Stimulated activated CD8-positive, alpha-beta memory T cell treated with anti-CD3 and anti-CD28 coated beads, Interleukin-7, amount 100 ng/mL, for 1 hour (primary cell): ENCODE measurements at regions not wholly inside any gene's neighbourhood (a gene's known extent, or its start where the extent isn't known, plus 50 kb on each side); places are given as distances from the start of the nearest gene placed in this dataset.
"Not testable (repeated sequence)": the region's sequence is repeated elsewhere in the genome, so short reads cannot be mapped to it uniquely, and the experiment has no call there.

Experiments
- DNase-seq, 2 donors: peaks; one replicate each; pipeline ENCODE4 v3.0.0-alpha.2; 2020; ENCODE audit warnings: low read depth in 2 of 2

GRCh38 chr22:25395468-25395867 is 169.0 kb upstream of the GRK3 start:
- DNase-seq, result no peak

GRCh38 chr22:25395915-25396314 is 168.6 kb upstream of the GRK3 start:
- DNase-seq, result no peak

- no peak for DNase-seq
Measured at GRCh38 chr22:25396615-25397200, 167.8 kb upstream of the GRK3 start.

- DNase-seq, result no peak
Measured at GRCh38 chr22:25397616-25398015, 166.9 kb upstream of the GRK3 start.

- DNase-seq, result not testable (repeated sequence)
Measured at GRCh38 chr22:25398591-25399062, 165.8 kb upstream of the GRK3 start.

- no peak for DNase-seq
Measured at GRCh38 chr22:25399649-25400151, 164.8 kb upstream of the GRK3 start.

- DNase-seq, result no peak
Measured at GRCh38 chr22:25402160-25402500, 162.3 kb upstream of the GRK3 start.

GRCh38 chr22:25402501-25403283 is 161.8 kb upstream of the GRK3 start:
- no peak for DNase-seq

- no peak for DNase-seq
Measured at GRCh38 chr22:25403284-25403810, 161.1 kb upstream of the GRK3 start.

GRCh38 chr22:25403811-25404471 is 160.5 kb upstream of the GRK3 start:
- DNase-seq, result no peak

- no peak for DNase-seq
Measured at GRCh38 chr22:25404556-25404927, 159.9 kb upstream of the GRK3 start.

- DNase-seq, result peak; percentile 32 to 41
Measured at GRCh38 chr22:25404928-25405816, 159.3 kb upstream of the GRK3 start.

GRCh38 chr22:25405841-25406509 is 158.5 kb upstream of the GRK3 start:
- DNase-seq, result no peak

GRCh38 chr22:25406510-25407210 is 157.8 kb upstream of the GRK3 start:
- DNase-seq, result no peak

GRCh38 chr22:25407226-25407858 is 157.1 kb upstream of the GRK3 start:
- DNase-seq, result no peak

GRCh38 chr22:25407859-25408229 is 156.6 kb upstream of the GRK3 start:
- DNase-seq, result no peak

GRCh38 chr22:25409240-25409639 is 155.2 kb upstream of the GRK3 start:
- DNase-seq, result no peak

GRCh38 chr22:25410849-25411248 is 153.6 kb upstream of the GRK3 start:
- no peak for DNase-seq

GRCh38 chr22:25413620-25414019 is 150.9 kb upstream of the GRK3 start:
- DNase-seq, result no peak

- not testable (repeated sequence) for DNase-seq
Measured at GRCh38 chr22:25415731-25416130, 148.7 kb upstream of the GRK3 start.
